SJSA1 (cell line): ENCODE measurements at regions not wholly inside any gene's neighbourhood (a gene's known extent, or its start where the extent isn't known, plus 50 kb on each side); places are given as distances from the start of the nearest gene placed in this dataset.

ENCODE experiments used
- DNase-seq, 2 experiments: peaks; one replicate each; pipeline ENCODE4 v3.0.0-alpha.2; 2015 to 2020; ENCODE audit warnings: low spot score in 2 of 2, low read depth in 1 of 2
- H3K27ac ChIP-seq: fragments of 250-450 bp; sonication (Bioruptor Pico); 2 replicates; pipeline ENCODE4 v1.5.1; 2020; ENCODE audit warnings: mild to moderate bottlenecking, moderate library complexity
- H3K27me3 ChIP-seq: fragments of 250-450 bp; sonication (Bioruptor Pico); replicated peaks from 2 replicates; pipeline ENCODE4 v1.5.1; 2020; ENCODE audit warnings: mild to moderate bottlenecking, moderate library complexity
- H3K36me3 ChIP-seq: fragments of 250-450 bp; sonication (Bioruptor Pico); 2 replicates; pipeline ENCODE4 v1.5.1; 2020; ENCODE audit warnings: mild to moderate bottlenecking
- H3K4me1 ChIP-seq: fragments of 250-450 bp; sonication (Bioruptor Pico); replicated peaks from 2 replicates; pipeline ENCODE4 v1.6.1; 2021; ENCODE audit warnings: mild to moderate bottlenecking
- H3K4me3 ChIP-seq: fragments of 250-450 bp; sonication (Bioruptor Pico); 2 replicates; pipeline ENCODE4 v1.5.1; 2020; ENCODE audit warnings: mild to moderate bottlenecking
- H3K9me3 ChIP-seq: fragments of 250-450 bp; sonication (Bioruptor Pico); replicated peaks from 2 replicates; pipeline ENCODE4 v1.5.1; 2020; ENCODE audit warnings: mild to moderate bottlenecking

DNA sequence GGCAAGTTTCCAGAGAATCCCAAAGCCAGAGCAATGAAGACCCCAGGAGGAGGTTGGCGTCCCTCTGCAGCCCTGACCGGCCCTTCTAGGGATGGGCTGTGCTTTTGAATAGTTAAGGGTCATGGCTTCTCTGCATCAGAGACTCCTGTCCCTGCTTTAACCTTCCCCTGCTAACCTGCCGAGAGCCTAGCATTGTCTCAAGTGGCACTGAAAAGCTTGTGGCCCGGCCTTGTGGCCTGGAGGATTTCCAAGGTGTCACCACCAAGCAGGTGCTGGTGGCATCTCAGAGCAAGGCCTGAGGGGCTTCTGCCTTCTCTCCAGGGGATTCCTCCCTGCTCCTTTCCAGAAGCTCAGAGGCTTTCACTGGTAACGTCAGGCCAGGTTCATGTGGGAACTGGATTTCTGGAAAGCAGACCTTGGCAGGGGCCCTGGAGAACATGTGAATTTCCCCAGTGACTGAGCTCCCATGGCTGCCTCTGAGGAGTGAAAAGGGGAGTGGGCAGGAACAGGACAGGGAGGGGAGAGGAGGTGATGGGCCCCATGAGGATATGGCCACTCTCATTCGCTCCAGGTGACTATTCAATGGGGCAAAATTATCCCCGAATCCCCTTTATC is 409.9 kb downstream of the PTPRU start:
- H3K4me1 ChIP-seq = no peaks in the 10 kb centered on the region
- H3K9me3 ChIP-seq = no peaks in the 10 kb centered on the region
- no peak for DNase-seq
- peaks cover 8% of the 10 kb centered on the region for H3K27me3 ChIP-seq
- no peak overlapping the region for H3K4me3 ChIP-seq
- no peak overlapping the region for H3K27ac ChIP-seq
- H3K36me3 ChIP-seq = no peaks in the 10 kb centered on the region

DNA sequence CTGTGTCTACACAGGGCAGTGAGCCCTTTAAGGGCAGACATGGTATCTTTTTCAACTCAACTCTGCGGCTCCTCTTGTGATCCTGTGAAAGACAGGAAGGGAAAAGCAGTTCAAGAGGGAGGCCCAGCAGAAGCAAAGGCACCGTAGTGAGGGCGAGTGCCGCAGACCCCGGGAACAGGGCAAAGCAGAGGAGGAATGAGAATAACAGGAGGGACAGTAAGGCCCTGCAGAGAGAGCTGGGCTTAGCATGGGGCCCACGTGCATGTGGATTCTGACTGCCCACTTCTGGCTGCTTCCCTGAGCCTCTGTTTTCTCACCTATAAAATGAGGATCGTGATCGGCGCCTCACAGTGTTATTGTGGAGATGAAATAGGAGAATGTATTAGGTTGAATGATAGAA is 409.3 kb downstream of the PTPRU start:
- H3K27ac ChIP-seq = no peak overlapping the region
- DNase-seq = no peak
- no peaks in the 10 kb centered on the region for H3K36me3 ChIP-seq
- H3K27me3 ChIP-seq = peaks cover 8% of the 10 kb centered on the region
- peaks cover 2% of the 10 kb centered on the region for H3K4me1 ChIP-seq
- H3K4me3 ChIP-seq = no peak overlapping the region
- no peaks in the 10 kb centered on the region for H3K9me3 ChIP-seq

GRCh38 chr1:29644812-29645211 is 408.5 kb downstream of the PTPRU start:
- Histone ChIP-seq H3K4me1 (peaks cover 9% of the 10 kb centered on the region), H3K27ac (no peak overlapping the region), H3K9me3 (no peaks in the 10 kb centered on the region), H3K4me3 (no peak overlapping the region), H3K27me3 (peaks cover 8% of the 10 kb centered on the region), H3K36me3 (no peaks in the 10 kb centered on the region)
- DNase-seq = no peak

DNA sequence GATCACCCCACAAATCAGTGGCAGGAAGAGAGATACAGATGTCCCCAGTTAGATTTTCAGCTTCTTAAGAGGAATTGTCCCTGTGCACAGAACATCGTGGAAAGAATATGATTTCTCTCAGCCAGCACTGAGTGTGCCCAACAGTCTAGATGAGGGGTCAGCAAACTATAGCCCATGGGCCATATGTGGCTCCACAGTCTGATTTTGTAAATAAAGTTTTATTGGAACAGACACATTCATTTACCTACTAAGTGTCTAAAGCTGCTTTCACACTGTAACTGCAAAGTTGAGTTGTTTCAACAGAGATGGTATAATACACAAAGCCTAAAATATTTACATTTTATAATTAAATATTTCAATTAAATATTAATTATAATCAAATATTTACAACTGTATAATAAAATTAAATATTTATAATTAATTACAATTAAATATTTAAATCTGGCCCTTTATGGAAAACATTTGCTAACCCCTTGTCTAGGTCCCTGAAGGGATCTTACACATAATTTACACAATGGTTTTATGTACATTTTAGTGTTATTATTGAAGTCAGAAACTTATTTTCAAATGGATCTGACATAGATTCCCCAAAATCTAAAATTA is 407.6 kb downstream of the PTPRU start:
- H3K4me3 ChIP-seq = no peak overlapping the region
- peaks cover 8% of the 10 kb centered on the region for H3K27me3 ChIP-seq
- no peak overlapping the region for H3K27ac ChIP-seq
- H3K36me3 ChIP-seq = no peaks in the 10 kb centered on the region
- no peaks in the 10 kb centered on the region for H3K9me3 ChIP-seq
- peaks cover 14% of the 10 kb centered on the region for H3K4me1 ChIP-seq
- DNase-seq = no peak

- H3K4me3 ChIP-seq = no peak overlapping the region
- H3K36me3 ChIP-seq = no peaks in the 10 kb centered on the region
- H3K27me3 ChIP-seq = peaks cover 8% of the 10 kb centered on the region
- no peaks in the 10 kb centered on the region for H3K9me3 ChIP-seq
- H3K27ac ChIP-seq = no peak overlapping the region
- no peak for DNase-seq
- H3K4me1 ChIP-seq = peaks cover 14% of the 10 kb centered on the region
Measured at GRCh38 chr1:29643281-29643680, 407.0 kb downstream of the PTPRU start.

- Histone ChIP-seq H3K9me3 (no peaks in the 10 kb centered on the region), H3K36me3 (no peaks in the 10 kb centered on the region), H3K4me3 (no peak overlapping the region), H3K4me1 (peaks cover 14% of the 10 kb centered on the region), H3K27me3 (peaks cover 5% of the 10 kb centered on the region), H3K27ac (no peak overlapping the region)
- DNase-seq = no peak
Measured at GRCh38 chr1:29642519-29642918, 406.2 kb downstream of the PTPRU start.

DNA sequence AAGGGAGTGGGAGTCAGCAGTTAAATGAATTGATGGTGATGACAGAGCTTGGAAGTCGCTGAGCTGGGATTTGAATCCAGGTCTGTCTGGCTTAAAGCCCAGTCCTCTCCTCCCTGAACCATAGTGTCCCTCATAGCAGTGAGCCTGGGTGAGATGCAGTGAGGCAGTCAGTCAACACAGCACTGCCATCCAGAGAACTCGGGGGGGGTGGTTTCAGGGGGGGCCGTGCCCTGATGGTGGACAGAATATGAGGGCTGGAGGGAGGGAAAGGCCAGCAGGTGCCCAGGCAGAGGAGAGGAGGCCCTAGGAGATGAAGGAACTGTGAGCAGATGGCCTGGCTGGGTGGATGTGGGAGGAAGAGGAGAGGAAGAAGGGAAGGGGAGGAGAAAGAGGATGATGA is 405.6 kb downstream of the PTPRU start:
- DNase-seq = no peak
- Histone ChIP-seq H3K4me1 (peaks cover 14% of the 10 kb centered on the region), H3K27ac (no peak overlapping the region), H3K9me3 (no peaks in the 10 kb centered on the region), H3K36me3 (no peaks in the 10 kb centered on the region), H3K4me3 (no peak overlapping the region), H3K27me3 (peaks cover 3% of the 10 kb centered on the region; the same call in 1 of the 2 replicates)

DNA sequence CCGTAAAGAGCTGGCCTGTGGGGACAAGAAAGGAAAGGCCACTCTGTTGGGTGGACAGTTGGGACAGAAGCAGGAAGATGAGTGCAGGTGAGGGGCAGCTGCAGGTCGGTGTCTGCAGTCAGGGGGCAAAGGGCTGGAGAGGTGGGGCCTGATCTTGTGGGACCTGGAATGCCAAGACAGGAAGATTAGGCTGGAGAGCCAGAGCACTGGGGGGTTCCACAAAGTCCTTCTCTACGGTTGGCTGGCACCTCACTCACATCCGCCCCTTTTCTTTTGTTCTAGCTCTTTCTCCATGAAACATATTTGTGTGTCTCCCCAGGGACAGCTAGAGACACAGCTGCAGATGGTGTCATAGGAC is 404.1 kb downstream of the PTPRU start:
- Histone ChIP-seq H3K4me1 (peaks cover 14% of the 10 kb centered on the region), H3K36me3 (no peaks in the 10 kb centered on the region), H3K27me3 (peaks cover 3% of the 10 kb centered on the region; the same call in 1 of the 2 replicates), H3K4me3 (no peak overlapping the region), H3K9me3 (no peaks in the 10 kb centered on the region), H3K27ac (no peak overlapping the region)
- peak in 1 of 2 experiments; percentile 4 for DNase-seq

- H3K27ac ChIP-seq = no peak overlapping the region
- no peaks in the 10 kb centered on the region for H3K36me3 ChIP-seq
- H3K9me3 ChIP-seq = no peaks in the 10 kb centered on the region
- H3K4me3 ChIP-seq = no peak overlapping the region
- peaks cover 14% of the 10 kb centered on the region for H3K4me1 ChIP-seq
- no peaks in the 10 kb centered on the region; the same call in 1 of the 2 replicates for H3K27me3 ChIP-seq
- peak; percentile 50 to 72 for DNase-seq
Measured at GRCh38 chr1:29639741-29640427, 403.6 kb downstream of the PTPRU start.

- DNase-seq = no peak
- Histone ChIP-seq H3K27ac (no peak overlapping the region), H3K9me3 (no peaks in the 10 kb centered on the region), H3K4me1 (peaks cover 14% of the 10 kb centered on the region), H3K36me3 (no peaks in the 10 kb centered on the region), H3K27me3 (no peaks in the 10 kb centered on the region; the same call in 1 of the 2 replicates), H3K4me3 (no peak overlapping the region)
Measured at GRCh38 chr1:29639156-29639736, 402.9 kb downstream of the PTPRU start.

- peaks cover 14% of the 10 kb centered on the region for H3K4me1 ChIP-seq
- no peak overlapping the region for H3K4me3 ChIP-seq
- H3K9me3 ChIP-seq = no peaks in the 10 kb centered on the region
- DNase-seq = no peak
- no peak overlapping the region for H3K27ac ChIP-seq
- H3K27me3 ChIP-seq = no peaks in the 10 kb centered on the region
- H3K36me3 ChIP-seq = no peaks in the 10 kb centered on the region
Measured at GRCh38 chr1:29638281-29638680, 402.0 kb downstream of the PTPRU start.

GRCh38 chr1:29636936-29637335 is 400.6 kb downstream of the PTPRU start:
- DNase-seq = peak in 1 of 2 experiments; percentile 6
- Histone ChIP-seq H3K9me3 (no peaks in the 10 kb centered on the region), H3K36me3 (no peaks in the 10 kb centered on the region), H3K27me3 (no peaks in the 10 kb centered on the region), H3K4me1 (peaks cover 14% of the 10 kb centered on the region), H3K4me3 (no peak overlapping the region), H3K27ac (no peak overlapping the region)

- H3K27me3 ChIP-seq = no peaks in the 10 kb centered on the region
- no peak overlapping the region for H3K27ac ChIP-seq
- H3K36me3 ChIP-seq = no peaks in the 10 kb centered on the region
- H3K4me1 ChIP-seq = peaks cover 13% of the 10 kb centered on the region
- peak in 1 of 2 experiments; percentile 37 for DNase-seq
- no peaks in the 10 kb centered on the region for H3K9me3 ChIP-seq
- H3K4me3 ChIP-seq = no peak overlapping the region
Measured at GRCh38 chr1:29635501-29636263, 399.4 kb downstream of the PTPRU start.
